Fibroblast of peridontal ligament (primary cell): ENCODE measurements at regions not wholly inside any gene's neighbourhood (a gene's known extent, or its start where the extent isn't known, plus 50 kb on each side); places are given as distances from the start of the nearest gene placed in this dataset.

ENCODE experiments used
- DNase-seq: peaks from one replicate; pipeline ENCODE4 v3.0.0-alpha.2; 2010; ENCODE audit errors: extremely low read depth

GRCh38 chr4:1476140-1476513 is 69.9 kb upstream of the NKX1-1 start:
- no peak for DNase-seq

- DNase-seq, result no peak
Observed at GRCh38 chr4:1475277-1476139, 69.3 kb upstream of the NKX1-1 start.

- no peak for DNase-seq
Observed at GRCh38 chr4:1474126-1475090, 68.2 kb upstream of the NKX1-1 start.

GRCh38 chr4:1473718-1474117 is 67.5 kb upstream of the NKX1-1 start:
- DNase-seq, result no peak

- DNase-seq, result no peak
Observed at GRCh38 chr4:1472911-1473518, 66.8 kb upstream of the NKX1-1 start.

GRCh38 chr4:1472148-1472797 is 66.0 kb upstream of the NKX1-1 start:
- no peak for DNase-seq

GRCh38 chr4:1471443-1472147 is 65.4 kb upstream of the NKX1-1 start:
- DNase-seq, result no peak

GRCh38 chr4:1470816-1471442 is 64.7 kb upstream of the NKX1-1 start:
- DNase-seq, result no peak

- DNase-seq, result no peak
Observed at GRCh38 chr4:1470393-1470670, 64.1 kb upstream of the NKX1-1 start.

GRCh38 chr4:1469607-1470392 is 63.6 kb upstream of the NKX1-1 start:
- DNase-seq, result no peak

- no peak for DNase-seq
Observed at GRCh38 chr4:1469043-1469442, 62.8 kb upstream of the NKX1-1 start.

- no peak for DNase-seq
Observed at GRCh38 chr4:1467581-1468458, 61.6 kb upstream of the NKX1-1 start.

GRCh38 chr4:1466863-1467165 is 60.6 kb upstream of the NKX1-1 start:
- DNase-seq, result no peak

GRCh38 chr4:1466034-1466862 is 60.0 kb upstream of the NKX1-1 start:
- no peak for DNase-seq

GRCh38 chr4:1465173-1466033 is 59.2 kb upstream of the NKX1-1 start:
- no peak for DNase-seq

GRCh38 chr4:1464581-1465171 is 58.4 kb upstream of the NKX1-1 start:
- no peak for DNase-seq

GRCh38 chr4:1463927-1464540 is 57.8 kb upstream of the NKX1-1 start:
- DNase-seq, result no peak
